NCI-H2227 (cell line): ENCODE measurements at regions not wholly inside any gene's neighbourhood (a gene's known extent, or its start where the extent isn't known, plus 50 kb on each side); places are given as distances from the start of the nearest gene placed in this dataset.

Experiments used
- DNase-seq: peaks from one replicate; lab custom pipeline; 2025; ENCODE audit not compliant: unreplicated experiment; lab: John Stamatoyannopoulos, UW

GRCh38 chr1:229760478-229760996 lies 134.5 kb downstream of the URB2 start:
- no peak for DNase-seq

- no peak for DNase-seq
These were observed 136.8 kb downstream of the URB2 start for GRCh38 chr1:229762891-229763290.

- peak; percentile 48 for DNase-seq
These were observed 142.2 kb downstream of the URB2 start for GRCh38 chr1:229768232-229768631.

GRCh38 chr1:229769006-229769405 lies 143.0 kb downstream of the URB2 start:
- no peak for DNase-seq

GRCh38 chr1:229769809-229770208 lies 143.8 kb downstream of the URB2 start:
- no peak for DNase-seq

GRCh38 chr1:229778794-229779193 lies 152.7 kb downstream of the URB2 start:
- peak; percentile 67 for DNase-seq

- no peak for DNase-seq
These were observed 155.4 kb downstream of the URB2 start for GRCh38 chr1:229781453-229781852.

- no peak for DNase-seq
These were observed 156.4 kb downstream of the URB2 start for GRCh38 chr1:229782469-229782868.

- DNase-seq = no peak
These were observed 158.8 kb downstream of the URB2 start for GRCh38 chr1:229784834-229785233.

GRCh38 chr1:229786974-229787610 lies 161.0 kb downstream of the URB2 start:
- DNase-seq = no peak

- no peak for DNase-seq
These were observed 162.0 kb downstream of the URB2 start for GRCh38 chr1:229788004-229788403.

GRCh38 chr1:229792012-229792975 lies 166.2 kb downstream of the URB2 start:
- peak; percentile 40 for DNase-seq

- no peak for DNase-seq
These were observed 167.4 kb downstream of the URB2 start for GRCh38 chr1:229793488-229793887.

- no peak for DNase-seq
These were observed 172.5 kb downstream of the URB2 start for GRCh38 chr1:229798558-229798957.

GRCh38 chr1:229803626-229804217 lies 177.7 kb downstream of the URB2 start:
- DNase-seq = no peak

GRCh38 chr1:229808272-229808671 lies 182.2 kb downstream of the URB2 start:
- no peak for DNase-seq

- DNase-seq = no peak
These were observed 184.1 kb downstream of the URB2 start for GRCh38 chr1:229810140-229810539.

- no peak for DNase-seq
These were observed 184.9 kb downstream of the URB2 start for GRCh38 chr1:229810961-229811360.

GRCh38 chr1:229812148-229812547 lies 186.1 kb downstream of the URB2 start:
- no peak for DNase-seq

GRCh38 chr1:229812693-229813092 lies 186.6 kb downstream of the URB2 start:
- DNase-seq = no peak

GRCh38 chr1:229815076-229815475 lies 189.0 kb downstream of the URB2 start:
- no peak for DNase-seq

- no peak for DNase-seq
These were observed 189.9 kb downstream of the URB2 start for GRCh38 chr1:229815961-229816360.
